HG03064 (cell line): ENCODE measurements at regions not wholly inside any gene's neighbourhood (a gene's known extent, or its start where the extent isn't known, plus 50 kb on each side); places are given as distances from the start of the nearest gene placed in this dataset.

ENCODE experiments used
- ATAC-seq: cut with Tn5 transposase; IDR thresholded peaks from one replicate; pipeline ENCODE4 v1.9.1; 2021; ENCODE audit warnings: low read depth; ENCODE audit not compliant: unreplicated experiment

GRCh38 chr7:49344556-49344955, 420.2 kb downstream of the CDC14C start:
- no peak for ATAC-seq

GRCh38 chr7:49346195-49346899, 422.0 kb downstream of the CDC14C start:
- no peak for ATAC-seq

- ATAC-seq = no peak
Observed at GRCh38 chr7:49367072-49367471, 406.4 kb upstream of the VWC2 start.

- ATAC-seq = no peak
Observed at GRCh38 chr7:49371771-49372170, 401.7 kb upstream of the VWC2 start.

GRCh38 chr7:49376817-49377375, 396.5 kb upstream of the VWC2 start:
- ATAC-seq = no peak

- no peak for ATAC-seq
Observed at GRCh38 chr7:49386792-49387191, 386.6 kb upstream of the VWC2 start.

- ATAC-seq = no peak
Observed at GRCh38 chr7:49389871-49390479, 383.5 kb upstream of the VWC2 start.

- ATAC-seq = no peak
Observed at GRCh38 chr7:49396229-49396628, 377.2 kb upstream of the VWC2 start.

- no peak for ATAC-seq
Observed at GRCh38 chr7:49397750-49398149, 375.7 kb upstream of the VWC2 start.

- no peak for ATAC-seq
Observed at GRCh38 chr7:49398236-49398635, 375.2 kb upstream of the VWC2 start.

- no peak for ATAC-seq
Observed at GRCh38 chr7:49398746-49399145, 374.7 kb upstream of the VWC2 start.

GRCh38 chr7:49400891-49401550, 372.4 kb upstream of the VWC2 start:
- ATAC-seq = no peak

- no peak for ATAC-seq
Observed at GRCh38 chr7:49403844-49404243, 369.6 kb upstream of the VWC2 start.

GRCh38 chr7:49407205-49407604, 366.2 kb upstream of the VWC2 start:
- no peak for ATAC-seq

- ATAC-seq = no peak
Observed at GRCh38 chr7:49417034-49417433, 356.4 kb upstream of the VWC2 start.

GRCh38 chr7:49418963-49419362, 354.5 kb upstream of the VWC2 start:
- no peak for ATAC-seq

- no peak for ATAC-seq
Observed at GRCh38 chr7:49422564-49422963, 350.9 kb upstream of the VWC2 start.

GRCh38 chr7:49424109-49424508, 349.3 kb upstream of the VWC2 start:
- no peak for ATAC-seq

GRCh38 chr7:49425277-49425818, 348.1 kb upstream of the VWC2 start:
- ATAC-seq = no peak

- ATAC-seq = no peak
Observed at GRCh38 chr7:49432254-49432653, 341.2 kb upstream of the VWC2 start.

GRCh38 chr7:49433794-49434193, 339.6 kb upstream of the VWC2 start:
- ATAC-seq = no peak
